Panc1 (cell line): ENCODE measurements at regions not wholly inside any gene's neighbourhood (a gene's known extent, or its start where the extent isn't known, plus 50 kb on each side); places are given as distances from the start of the nearest gene placed in this dataset.

Source experiments
- ATAC-seq: fragments of 200-7000 bp; cut with Tn5 transposase; 2 replicates; pipeline ENCODE4 v1.9.1; 2020; ENCODE audit warnings: mild to moderate bottlenecking, moderate library complexity
- BruUV-seq: library from RNA; stranded (reverse); fragments of 400-500 nt; replicated peaks from 2 replicates; lab custom pipeline; 2021; lab: Mats Ljungman, UMichigan
- CTCF ChIA-PET: fragments of 300-600 bp; sonication (Branson Sonifier 250); formaldehyde crosslinking; loops from one replicate; lab custom pipeline; 2022; ENCODE audit warnings: antibody characterized with exemption; lab: Charles Lee
- POLR2A ChIA-PET: fragments of 300-600 bp; sonication (Branson Sonifier 250); formaldehyde crosslinking; loops from one replicate; lab custom pipeline; 2022; ENCODE audit warnings: antibody characterized with exemption; lab: Charles Lee
- DNase-seq: peaks from one replicate; pipeline ENCODE4 v3.0.0-alpha.2; 2010; ENCODE audit warnings: low read depth, low spot score
- H3K27ac ChIP-seq: 2 replicates; pipeline ENCODE4 v1.5.1; 2011; ENCODE audit warnings: mild to moderate bottlenecking, low read length, inconsistent platforms
- H3K27me3 ChIP-seq: fragments of 200-500 bp; sonication (Bioruptor generic); 2 replicates; pipeline ENCODE4 v1.6.0; 2014; ENCODE audit warnings: low read length, inconsistent platforms; ENCODE audit not compliant: control insufficient read depth, insufficient read depth
- H3K36me3 ChIP-seq: fragments of 200-500 bp; sonication (Bioruptor generic); 2 replicates; pipeline ENCODE4 v1.5.1; 2014; ENCODE audit warnings: inconsistent platforms, mild to moderate bottlenecking, low read length, moderate library complexity; ENCODE audit not compliant: control insufficient read depth, insufficient read depth
- H3K4me1 ChIP-seq: 2 replicates; pipeline ENCODE4 v1.5.1; 2011; ENCODE audit warnings: inconsistent platforms, mild to moderate bottlenecking, low read length, moderate library complexity; ENCODE audit not compliant: control insufficient read depth, insufficient read depth
- H3K4me3 ChIP-seq, 2 experiments: 2 replicates each; pipeline ENCODE4 v1.5.1; 2011 to 2012; ENCODE audit warnings: low read depth in 2 of 2, low read length in 2 of 2, mild to moderate bottlenecking in 2 of 2, inconsistent platforms in 1 of 2, moderate library complexity in 1 of 2
- H3K9me3 ChIP-seq: fragments of 200-500 bp; sonication (Bioruptor generic); 2 replicates; pipeline ENCODE4 v1.5.1; 2014; ENCODE audit warnings: low read depth, mild to moderate bottlenecking, inconsistent platforms, low read length, moderate library complexity; ENCODE audit not compliant: control insufficient read depth, insufficient read depth
- POLR2AphosphoS5 ChIP-seq: IDR thresholded peaks from 2 replicates; pipeline ENCODE4 v1.6.1; 2012; ENCODE audit warnings: mild to moderate bottlenecking, low read depth, low read length, moderate library complexity
- REST ChIP-seq, 2 experiments: IDR thresholded peaks; 2 replicates each; pipeline ENCODE4 v1.6.1; 2011 to 2012; ENCODE audit warnings: low read depth in 2 of 2, control low read depth in 1 of 2, low read length in 1 of 2, mild to moderate bottlenecking in 1 of 2, moderate library complexity in 1 of 2; ENCODE audit not compliant: insufficient read depth in 1 of 2
- SIN3A ChIP-seq: IDR thresholded peaks from 2 replicates; pipeline ENCODE4 v1.6.1; 2012; ENCODE audit warnings: low read depth, mild to moderate bottlenecking, low read length, moderate library complexity, borderline replicate concordance; ENCODE audit not compliant: insufficient read depth
- TCF7L2 ChIP-seq: IDR thresholded peaks from 2 replicates; pipeline ENCODE4 v1.6.1; 2011; ENCODE audit warnings: mild to moderate bottlenecking, low read depth, low read length, inconsistent platforms
- in situ Hi-C: cut with HindIII; loops from 2 replicates; pipeline ENCODE4 v1.10.0; 2016; ENCODE audit warnings: low sequenced_read_pairs, low pct_unique_long_range_greater_than_20kb
- intact Hi-C: fragments of 100-400 bp; cut with micrococcal nuclease; formaldehyde crosslinking; loops from one replicate; pipeline ENCODE4 v1.10.0; 2022; ENCODE audit not compliant: unreplicated experiment
- TF ChIP-seq, protein P1 (sequence below): fragments of 450-650 bp; IDR thresholded peaks from 2 replicates; pipeline ENCODE4 v1.5.1; 2017; ENCODE audit warnings: mild to moderate bottlenecking

DNA sequence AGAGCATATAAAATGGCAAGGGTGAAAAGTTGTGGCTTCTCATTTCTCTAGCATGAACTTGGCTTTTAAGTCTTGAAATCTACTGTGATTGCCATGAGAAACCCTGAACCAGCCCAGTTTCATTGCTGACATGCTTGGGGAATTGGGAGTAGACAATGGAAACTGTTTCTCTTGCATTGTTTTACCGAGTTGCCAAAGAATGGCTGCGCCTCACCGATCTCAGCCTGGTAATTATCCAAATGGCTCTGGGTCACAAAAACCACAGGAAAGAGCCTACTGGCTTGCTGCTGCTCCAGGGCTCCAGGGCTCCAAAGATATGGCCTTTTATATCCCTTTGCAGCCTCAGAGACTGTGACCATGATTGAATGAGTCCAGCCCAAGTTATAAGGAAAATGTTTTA is 310.4 kb upstream of the NT5C1B start:
- CTCF ChIA-PET, result no interaction called here
- Histone ChIP-seq H3K27ac (no peak overlapping the region), H3K9me3 (no peaks in the 10 kb centered on the region), H3K4me1 (no peaks in the 10 kb centered on the region), H3K36me3 (no peaks in the 10 kb centered on the region), H3K27me3 (no peaks in the 10 kb centered on the region), H3K4me3 (no peak overlapping the region)
- intact Hi-C loops, result no loop called here
- in situ Hi-C loops, result no loop called here
- POLR2A ChIA-PET, result no interaction called here
- DNase-seq (no peak), ATAC-seq (no peak)
- TF ChIP-seq REST (IDR thresholded peaks at IDR 0.05; ENCODE audit: insufficient read depth in 1 of 2, low read depth in 2 of 2, low read length in 1 of 2) (no peak), TCF7L2 (no peak), SIN3A (no peak), POLR2AphosphoS5 (no peak)
- TF ChIP-seq, protein P1, sequence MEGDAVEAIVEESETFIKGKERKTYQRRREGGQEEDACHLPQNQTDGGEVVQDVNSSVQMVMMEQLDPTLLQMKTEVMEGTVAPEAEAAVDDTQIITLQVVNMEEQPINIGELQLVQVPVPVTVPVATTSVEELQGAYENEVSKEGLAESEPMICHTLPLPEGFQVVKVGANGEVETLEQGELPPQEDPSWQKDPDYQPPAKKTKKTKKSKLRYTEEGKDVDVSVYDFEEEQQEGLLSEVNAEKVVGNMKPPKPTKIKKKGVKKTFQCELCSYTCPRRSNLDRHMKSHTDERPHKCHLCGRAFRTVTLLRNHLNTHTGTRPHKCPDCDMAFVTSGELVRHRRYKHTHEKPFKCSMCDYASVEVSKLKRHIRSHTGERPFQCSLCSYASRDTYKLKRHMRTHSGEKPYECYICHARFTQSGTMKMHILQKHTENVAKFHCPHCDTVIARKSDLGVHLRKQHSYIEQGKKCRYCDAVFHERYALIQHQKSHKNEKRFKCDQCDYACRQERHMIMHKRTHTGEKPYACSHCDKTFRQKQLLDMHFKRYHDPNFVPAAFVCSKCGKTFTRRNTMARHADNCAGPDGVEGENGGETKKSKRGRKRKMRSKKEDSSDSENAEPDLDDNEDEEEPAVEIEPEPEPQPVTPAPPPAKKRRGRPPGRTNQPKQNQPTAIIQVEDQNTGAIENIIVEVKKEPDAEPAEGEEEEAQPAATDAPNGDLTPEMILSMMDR, result no peak
- no TSS peak for BruUV-seq

- no peaks in the 10 kb centered on the region for H3K36me3 ChIP-seq
- no peak overlapping the region for H3K27ac ChIP-seq
- DNase-seq (no peak), ATAC-seq (no peak)
- in situ Hi-C loops (no loop called here), intact Hi-C loops (no loop called here)
- no peaks in the 10 kb centered on the region for H3K4me1 ChIP-seq
- no peak for TF ChIP-seq REST (IDR thresholded peaks at IDR 0.05; ENCODE audit: insufficient read depth in 1 of 2, low read depth in 2 of 2, low read length in 1 of 2)
- TF ChIP-seq SIN3A, result no peak
- no peak for TF ChIP-seq TCF7L2
- TF ChIP-seq, protein P1, result no peak
- no peak for TF ChIP-seq POLR2AphosphoS5
- no peaks in the 10 kb centered on the region for H3K9me3 ChIP-seq
- ChIA-PET CTCF (no interaction called here), POLR2A (no interaction called here)
- no TSS peak for BruUV-seq
- no peaks in the 10 kb centered on the region for H3K27me3 ChIP-seq
- H3K4me3 ChIP-seq, result no peak overlapping the region
These were observed 308.9 kb upstream of the NT5C1B start for GRCh38 chr2:18898271-18898670.
